ENCODE measurements at regions not wholly inside any gene's neighbourhood (a gene's known extent, or its start where the extent isn't known, plus 50 kb on each side); places are given as distances from the start of the nearest gene placed in this dataset.
A peak's percentile ranks its signal among the peaks of the same experiment; 100 is the strongest.
"Not testable (repeated sequence)": the region's sequence is repeated elsewhere in the genome, so short reads cannot be mapped to it uniquely, and the experiment has no call there.

DNA sequence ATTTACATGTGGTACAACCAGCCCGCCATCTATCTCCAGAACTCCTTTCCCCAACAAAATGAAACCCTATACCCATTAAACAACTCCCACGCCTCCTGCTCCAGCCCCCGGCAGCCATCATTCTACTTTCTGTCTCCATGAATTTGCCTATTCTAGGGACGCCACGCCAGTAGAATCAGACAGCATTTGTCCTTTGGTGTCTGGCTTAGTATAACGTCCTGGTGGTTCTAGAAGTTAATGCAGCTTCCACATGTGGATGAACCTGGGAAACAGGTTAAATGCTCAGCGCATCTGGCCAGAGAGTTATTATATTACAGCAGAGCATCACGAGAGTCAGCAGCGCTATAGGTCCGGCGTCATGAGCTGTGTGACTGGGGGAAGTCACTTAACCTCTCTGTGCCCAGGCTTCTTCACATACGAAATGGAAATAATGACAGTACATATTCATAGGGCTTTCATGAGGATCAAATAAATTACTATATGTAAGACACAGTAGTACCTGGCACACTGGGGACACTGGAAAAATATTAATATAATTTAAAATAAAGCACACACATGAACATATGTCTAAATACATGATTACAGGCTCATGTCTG, 178.7 kb upstream of the TAB2 start:
- no peak for TF ChIP-seq CTCF (IDR thresholded peaks at IDR 0.05; ENCODE audit: insufficient read depth, low read length)

GRCh38 chr6:149139782-149140136, 177.8 kb upstream of the TAB2 start:
- H3K4me3 ChIP-seq (ENCODE audit: low read depth, low read length): no peak overlapping the region
- no peak for TF ChIP-seq CTCF (IDR thresholded peaks at IDR 0.05; ENCODE audit: insufficient read depth, low read length)
- no peak for DNase-seq (ENCODE audit: low read depth)

More for the DNA sequence above, 178.7 kb upstream of the TAB2 start:
- no peak overlapping the region for H3K4me3 ChIP-seq (ENCODE audit: low read depth, low read length)
- no peak for DNase-seq (ENCODE audit: low read depth)

DNA sequence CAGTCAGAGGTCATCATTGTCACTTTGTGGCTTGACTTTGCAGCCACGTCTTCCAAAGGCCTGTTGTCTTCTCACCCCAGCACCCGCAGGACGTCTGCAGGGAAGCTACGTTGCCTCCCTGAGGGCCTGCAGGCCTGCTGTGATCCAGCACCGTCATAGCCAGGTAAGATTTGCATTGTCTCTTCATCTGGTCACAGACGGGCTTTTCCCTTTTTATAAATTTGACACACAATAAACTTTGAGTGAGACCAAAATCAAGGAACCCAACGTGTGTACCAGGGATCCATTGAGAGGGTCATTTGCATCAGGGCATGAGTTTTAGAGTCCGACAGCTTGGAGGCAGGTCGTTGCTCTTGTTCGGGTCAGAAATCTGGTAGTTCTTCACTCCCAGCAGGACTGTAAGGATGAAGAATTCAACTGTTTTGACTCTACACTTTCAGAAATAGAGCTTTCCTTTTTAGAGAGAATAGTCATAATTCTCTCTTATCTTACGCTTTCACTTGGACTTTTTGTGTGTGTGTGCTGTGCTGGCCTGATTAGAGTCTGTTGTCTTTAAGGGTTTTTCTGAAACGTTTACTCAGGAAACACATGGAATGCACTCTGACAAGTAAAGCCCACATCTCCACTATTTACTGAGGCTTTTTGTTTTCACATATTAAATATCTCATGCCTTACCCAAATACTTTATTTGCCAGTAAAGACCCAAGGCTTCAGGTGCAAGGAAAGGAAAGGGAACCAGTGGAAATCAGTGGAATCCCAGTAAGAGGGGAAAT, 177.2 kb upstream of the TAB2 start:
- no peak for DNase-seq (ENCODE audit: low read depth)
- H3K4me3 ChIP-seq (ENCODE audit: low read depth, low read length): no peak overlapping the region
- no peak for TF ChIP-seq CTCF (IDR thresholded peaks at IDR 0.05; ENCODE audit: insufficient read depth, low read length)

GRCh38 chr6:149140910-149141290, 176.6 kb upstream of the TAB2 start:
- no peak for DNase-seq (ENCODE audit: low read depth)
- no peak overlapping the region for H3K4me3 ChIP-seq (ENCODE audit: low read depth, low read length)
- no peak for TF ChIP-seq CTCF (IDR thresholded peaks at IDR 0.05; ENCODE audit: insufficient read depth, low read length)

GRCh38 chr6:149142924-149143429, 174.5 kb upstream of the TAB2 start:
- no peak for TF ChIP-seq CTCF (IDR thresholded peaks at IDR 0.05; ENCODE audit: insufficient read depth, low read length)
- DNase-seq (ENCODE audit: low read depth): no peak
- H3K4me3 ChIP-seq (ENCODE audit: low read depth, low read length): no peak overlapping the region

DNA sequence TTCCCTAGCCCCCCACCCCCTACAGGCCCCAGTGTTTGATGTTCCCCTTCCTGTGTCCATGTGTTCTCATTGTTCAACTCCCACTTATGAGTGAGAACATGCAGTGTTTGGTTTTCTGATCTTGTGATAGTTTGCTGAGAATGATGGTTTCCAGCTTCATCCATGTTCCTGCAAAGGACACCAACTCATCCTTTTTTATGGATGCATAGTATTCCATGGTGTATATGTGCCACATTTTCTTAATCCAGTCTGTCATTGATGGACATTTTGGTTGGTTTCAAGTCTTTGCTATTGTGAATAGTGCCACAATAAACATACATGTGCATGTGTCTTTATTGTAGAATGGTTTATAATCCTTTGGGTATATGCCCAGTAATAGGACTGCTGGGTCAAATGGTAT, 171.7 kb upstream of the TAB2 start:
- DNase-seq (ENCODE audit: low read depth); H3K4me3 ChIP-seq (ENCODE audit: low read depth, low read length): not testable (repeated sequence)

DNA sequence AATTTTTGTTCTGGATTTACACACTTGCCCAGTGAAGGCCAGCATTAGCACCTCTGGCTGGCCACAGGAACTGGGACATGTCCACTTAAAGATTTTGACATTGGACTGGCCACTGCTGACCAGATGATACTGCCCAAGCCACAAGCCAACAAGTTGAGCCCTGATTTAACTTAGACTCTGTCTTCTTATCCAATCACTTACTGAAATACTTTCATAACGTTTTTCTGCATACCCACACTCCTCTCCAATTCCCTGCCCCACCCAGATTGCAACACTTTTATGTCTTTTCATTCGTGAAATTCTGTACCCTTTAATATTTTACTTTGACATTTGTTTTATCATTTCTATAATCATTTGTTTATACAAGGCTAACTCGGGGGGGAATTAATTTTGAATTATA, 170.3 kb upstream of the TAB2 start:
- no peak for TF ChIP-seq CTCF (IDR thresholded peaks at IDR 0.05; ENCODE audit: insufficient read depth, low read length)
- peak; percentile 31 for DNase-seq (ENCODE audit: low read depth)

More for the DNA sequence above, 170.3 kb upstream of the TAB2 start:
- H3K4me3 ChIP-seq (ENCODE audit: low read depth, low read length): no peak overlapping the region
